ENCODE measurements at regions not wholly inside any gene's neighbourhood (a gene's known extent, or its start where the extent isn't known, plus 50 kb on each side); places are given as distances from the start of the nearest gene placed in this dataset.
A peak's percentile ranks its signal among the peaks of the same experiment; 100 is the strongest.

GRCh38 chr9:14962193-14962882, 52.1 kb upstream of the FREM1 start:
- DNase-seq (ENCODE audit: low read depth) = peak; percentile 3

DNA sequence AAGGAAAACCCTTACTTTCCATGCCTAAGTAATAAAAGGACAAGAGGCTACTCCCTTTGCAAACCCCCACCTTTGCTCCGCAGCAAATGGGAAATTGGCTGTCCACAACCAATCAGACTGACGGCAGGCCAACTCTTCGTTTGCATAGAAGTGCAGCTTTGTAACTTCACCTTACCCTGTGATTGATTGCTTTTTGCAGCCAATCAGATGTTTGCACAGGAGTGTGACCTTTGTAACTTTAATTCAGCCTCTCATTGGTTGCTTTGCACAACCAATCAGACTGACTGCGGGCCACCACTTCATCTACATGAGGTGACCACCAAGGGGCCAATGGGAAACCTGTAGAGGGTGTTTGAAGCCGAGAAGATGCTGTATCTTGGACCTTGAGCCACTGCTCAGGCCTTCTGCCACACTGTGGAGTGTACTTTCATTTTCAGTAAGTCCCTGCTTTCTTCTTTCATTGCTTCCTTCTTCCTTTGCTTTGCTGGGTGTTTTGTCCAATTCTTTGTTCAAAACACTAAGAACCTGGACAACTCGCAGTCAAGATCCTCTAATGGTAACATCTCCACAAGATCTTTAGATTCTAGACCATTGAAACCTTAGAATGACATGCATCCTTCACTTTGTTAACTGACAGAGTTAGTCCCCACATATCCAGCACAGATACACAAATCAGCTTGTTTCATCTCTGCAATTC, 51.3 kb upstream of the FREM1 start:
- no peak for DNase-seq (ENCODE audit: low read depth)

DNA sequence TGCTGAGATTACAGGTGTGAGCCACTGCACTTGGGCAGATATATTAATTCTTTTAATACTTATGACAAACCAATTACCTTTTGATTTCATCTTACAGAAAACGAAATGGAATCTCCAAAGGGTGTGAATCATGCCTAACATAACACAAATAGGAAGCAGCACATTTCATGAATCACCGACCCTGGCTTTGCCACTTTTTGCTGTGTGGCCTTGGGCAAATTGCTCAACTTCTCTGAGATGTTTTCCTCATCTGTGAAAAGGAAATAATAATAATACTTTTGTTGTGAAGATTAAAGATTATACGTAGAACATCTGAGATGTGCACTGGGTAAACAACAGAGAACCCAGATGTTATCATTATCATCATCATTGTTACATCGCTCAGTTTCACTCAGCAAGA, 50.7 kb upstream of the FREM1 start:
- no peak for DNase-seq (ENCODE audit: low read depth)

Data from EH (cell line).